Naive thymus-derived CD4-positive, alpha-beta T cell (primary cell): ENCODE measurements at regions not wholly inside any gene's neighbourhood (a gene's known extent, or its start where the extent isn't known, plus 50 kb on each side); places are given as distances from the start of the nearest gene placed in this dataset.
A peak's percentile ranks its signal among the peaks of the same experiment; 100 is the strongest.

Experiments used
- ATAC-seq: fragments of 150-1000 bp; cut with Tn5 transposase; 2 replicates; pipeline ENCODE4 v1.10.0; 2021; ENCODE audit warnings: mild to moderate bottlenecking, moderate library complexity
- CTCF ChIA-PET: fragments of 350-600 bp; sonication (Branson Sonifier 250); formaldehyde crosslinking; loops from one replicate; lab custom pipeline; 2021; ENCODE audit warnings: antibody characterized with exemption; lab: Charles Lee
- POLR2A ChIA-PET: fragments of 350-600 bp; sonication (Branson Sonifier 250); formaldehyde crosslinking; loops from one replicate; lab custom pipeline; 2021; ENCODE audit warnings: antibody characterized with exemption, inconsistent platforms; lab: Charles Lee
- DNase-seq, 9 donors: peaks; one replicate each; pipeline versions ENCODE4 v3.0.0 to v3.0.0-alpha.2; 2020 to 2022; ENCODE audit warnings: mixed read lengths in 1 of 9
- H3K27ac ChIP-seq: one replicate; pipeline ENCODE4 v1.7.0; 2013; ENCODE audit warnings: mild to moderate bottlenecking, low read depth, low read length, moderate library complexity
- H3K27me3 ChIP-seq, 2 donors: one replicate each; pipeline ENCODE4 v1.7.0; 2013; ENCODE audit warnings: low read length in 2 of 2, mild to moderate bottlenecking in 2 of 2, moderate library complexity in 2 of 2; ENCODE audit not compliant: control insufficient read depth in 2 of 2, insufficient read depth in 2 of 2
- H3K36me3 ChIP-seq, 3 experiments: 1 replicate in 2 of 3; 2 replicates in 1 of 3; pipeline ENCODE4 v1.7.0; 2013; ENCODE audit warnings: low read length in 3 of 3, mild to moderate bottlenecking in 3 of 3, moderate library complexity in 1 of 3; ENCODE audit not compliant: insufficient read depth in 3 of 3, control insufficient read depth in 2 of 3
- H3K4me1 ChIP-seq, 2 donors: one replicate each; pipeline ENCODE4 v1.7.0; 2013; ENCODE audit warnings: low read length in 2 of 2, mild to moderate bottlenecking in 2 of 2, moderate library complexity in 1 of 2; ENCODE audit not compliant: control insufficient read depth in 2 of 2, insufficient read depth in 2 of 2
- H3K4me3 ChIP-seq: 2 replicates; pipeline ENCODE4 v1.7.0; 2013; ENCODE audit warnings: mild to moderate bottlenecking, low read length
- H3K9me3 ChIP-seq, 3 experiments: 1 replicate in 2 of 3; 2 replicates in 1 of 3; pipeline ENCODE4 v1.7.0; 2013; ENCODE audit warnings: low read length in 3 of 3; ENCODE audit not compliant: control insufficient read depth in 2 of 3
- H3K27ac Mint-ChIP-seq, 9 donors: one replicate each; pipeline ENCODE4 v1.8.0; 2020 to 2022; ENCODE audit warnings: mixed read lengths in 9 of 9, mild to moderate bottlenecking in 8 of 9, moderate library complexity in 5 of 9, inconsistent platforms in 2 of 9
- H3K27me3 Mint-ChIP-seq, 5 donors: one replicate each; pipeline ENCODE4 v1.8.0; 2021 to 2022; ENCODE audit warnings: mixed read lengths in 5 of 5, mild to moderate bottlenecking in 1 of 5
- H3K36me3 Mint-ChIP-seq, 5 donors: one replicate each; pipeline ENCODE4 v1.8.0; 2020 to 2022; ENCODE audit warnings: mixed read lengths in 5 of 5, mild to moderate bottlenecking in 3 of 5, inconsistent platforms in 1 of 5
- H3K4me1 Mint-ChIP-seq, 7 donors: one replicate each; pipeline ENCODE4 v1.8.0; 2020 to 2022; ENCODE audit warnings: mixed read lengths in 7 of 7, mild to moderate bottlenecking in 3 of 7, inconsistent platforms in 1 of 7
- H3K4me3 Mint-ChIP-seq, 10 donors: one replicate each; pipeline ENCODE4 v1.8.0; 2020 to 2022; ENCODE audit warnings: mild to moderate bottlenecking in 10 of 10, mixed read lengths in 10 of 10, moderate library complexity in 6 of 10, inconsistent platforms in 2 of 10
- H3K9me3 Mint-ChIP-seq, 11 donors: one replicate each; pipeline ENCODE4 v1.8.0; 2020 to 2022; ENCODE audit warnings: mixed read lengths in 11 of 11, mild to moderate bottlenecking in 4 of 11, inconsistent platforms in 1 of 11, moderate library complexity in 1 of 11
- intact Hi-C, 2 donors: fragments of 100-400 bp; cut with micrococcal nuclease; formaldehyde crosslinking; loops; one replicate each; pipeline ENCODE4 v1.15.1; 2023

- peaks cover 0 to 19% (median 0%) of the 10 kb centered on the region in 5 donors for H3K27me3 Mint-ChIP-seq
- H3K36me3 Mint-ChIP-seq = peaks cover 0 to 32% (median 0%) of the 10 kb centered on the region in 5 donors
- peaks cover 0 to 10% (median 0%) of the 10 kb centered on the region in 11 donors for H3K9me3 Mint-ChIP-seq
- H3K4me3 Mint-ChIP-seq = peak overlapping the region in 1 of 10 donors; percentile 74
- Histone ChIP-seq H3K27me3 (no peaks in the 10 kb centered on the region), H3K9me3 (no peaks in the 10 kb centered on the region), H3K4me1 (peaks cover 0 to 20% of the 10 kb centered on the region in 2 donors), H3K36me3 (no peaks in the 10 kb centered on the region), H3K27ac (no peak overlapping the region), H3K4me3 (no peak overlapping the region)
- intact Hi-C loops = loop anchor here in 1 of 2 donors (1.0 to 5.0 kb wide), 5 partner anchors 17 to 1544 kb away; no protein-coding TSS in a partner anchor
- H3K27ac Mint-ChIP-seq = peak overlapping the region in 3 of 9 donors; percentile 15 to 96 (median 69)
- DNase-seq (peak in 7 of 9 donors; percentile 7 to 72 (median 24)), ATAC-seq (peak; percentile 86)
- CTCF ChIA-PET = no interaction called here
- POLR2A ChIA-PET = no interaction called here
- peaks cover 4 to 75% (median 9%) of the 10 kb centered on the region in 7 donors for H3K4me1 Mint-ChIP-seq
These were observed 468.7 kb upstream of the C16orf82 start for GRCh38 chr16:26598061-26598460.

GRCh38 chr16:26598998-26599784, 467.5 kb upstream of the C16orf82 start:
- Mint-ChIP-seq H3K27ac (peak overlapping the region in 1 of 9 donors; percentile 96), H3K4me1 (peaks cover 4 to 72% (median 9%) of the 10 kb centered on the region in 7 donors), H3K27me3 (peaks cover 0 to 19% (median 0%) of the 10 kb centered on the region in 5 donors), H3K36me3 (peaks cover 0 to 36% (median 0%) of the 10 kb centered on the region in 5 donors), H3K4me3 (peak overlapping the region in 1 of 10 donors; percentile 74), H3K9me3 (peaks cover 0 to 12% (median 0%) of the 10 kb centered on the region in 11 donors)
- intact Hi-C loops = loop anchor here in 1 of 2 donors (1.0 to 5.0 kb wide), 5 partner anchors 16 to 1543 kb away; no protein-coding TSS in a partner anchor
- Histone ChIP-seq H3K9me3 (no peaks in the 10 kb centered on the region), H3K4me3 (no peak overlapping the region), H3K4me1 (peaks cover 0 to 20% of the 10 kb centered on the region in 2 donors), H3K27me3 (no peaks in the 10 kb centered on the region), H3K27ac (no peak overlapping the region), H3K36me3 (no peaks in the 10 kb centered on the region)
- DNase-seq = no peak
- CTCF ChIA-PET = interaction anchor here (0.5 kb wide), 1 partner anchor 10 kb away, joined by 3 read pairs; no protein-coding TSS in a partner anchor
- POLR2A ChIA-PET = no interaction called here
- ATAC-seq = no peak

DNA sequence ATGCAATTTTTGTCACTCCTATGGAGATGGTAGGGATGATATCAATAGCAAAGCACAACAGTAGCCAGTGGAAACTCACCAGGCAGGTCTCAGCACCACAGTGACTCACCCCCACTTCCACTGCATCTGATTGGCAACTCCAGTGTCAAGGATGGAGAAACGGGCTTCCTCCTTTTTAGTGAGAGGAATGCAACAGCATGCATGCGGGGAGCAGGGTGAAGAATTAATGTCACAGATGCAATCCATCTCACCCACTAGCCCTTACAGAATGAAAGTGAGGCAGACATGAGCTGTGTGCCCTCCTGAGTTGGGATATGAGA, 467.0 kb upstream of the C16orf82 start:
- no peak for DNase-seq
- Mint-ChIP-seq H3K27ac (peak overlapping the region in 1 of 9 donors; percentile 96), H3K4me1 (peaks cover 4 to 72% (median 9%) of the 10 kb centered on the region in 7 donors), H3K36me3 (peaks cover 0 to 39% (median 0%) of the 10 kb centered on the region in 5 donors), H3K27me3 (peaks cover 0 to 19% (median 0%) of the 10 kb centered on the region in 5 donors), H3K4me3 (peak overlapping the region in 1 of 10 donors; percentile 74), H3K9me3 (peaks cover 0 to 14% (median 0%) of the 10 kb centered on the region in 11 donors)
- Histone ChIP-seq H3K36me3 (no peaks in the 10 kb centered on the region), H3K27me3 (no peaks in the 10 kb centered on the region), H3K4me1 (peaks cover 0 to 20% of the 10 kb centered on the region in 2 donors), H3K27ac (no peak overlapping the region), H3K9me3 (no peaks in the 10 kb centered on the region), H3K4me3 (no peak overlapping the region)
- no peak for ATAC-seq
- ChIA-PET POLR2A (no interaction called here), CTCF (interaction anchor here (0.5 kb wide), 1 partner anchor 10 kb away, joined by 3 read pairs; no protein-coding TSS in a partner anchor)
- intact Hi-C loops = loop anchor here in 1 of 2 donors (2.0 to 5.0 kb wide), 2 partner anchors 15 to 1543 kb away; no protein-coding TSS in a partner anchor

- H3K9me3 Mint-ChIP-seq = peaks cover 0 to 13% (median 0%) of the 10 kb centered on the region in 11 donors
- intact Hi-C loops = no loop called here
- H3K36me3 ChIP-seq = no peaks in the 10 kb centered on the region
- no peaks in the 10 kb centered on the region for H3K9me3 ChIP-seq
- peaks cover 0 to 20% of the 10 kb centered on the region in 2 donors for H3K4me1 ChIP-seq
- H3K4me3 ChIP-seq = no peak overlapping the region
- H3K27ac Mint-ChIP-seq = peak overlapping the region in 2 of 9 donors; percentile 33 to 96
- H3K36me3 Mint-ChIP-seq = peaks cover 0 to 38% (median 0%) of the 10 kb centered on the region in 5 donors
- H3K27ac ChIP-seq = no peak overlapping the region
- H3K27me3 Mint-ChIP-seq = peaks cover 0 to 32% (median 0%) of the 10 kb centered on the region in 5 donors
- H3K4me3 Mint-ChIP-seq = peak overlapping the region in 1 of 10 donors; percentile 59
- ATAC-seq (no peak), DNase-seq (no peak)
- ChIA-PET POLR2A (no interaction called here), CTCF (no interaction called here)
- peaks cover 4 to 82% (median 9%) of the 10 kb centered on the region in 7 donors for H3K4me1 Mint-ChIP-seq
- H3K27me3 ChIP-seq = no peaks in the 10 kb centered on the region
These were observed 465.4 kb upstream of the C16orf82 start for GRCh38 chr16:26601335-26601734.

GRCh38 chr16:26605626-26606271, 461.0 kb upstream of the C16orf82 start:
- ChIA-PET POLR2A (no interaction called here), CTCF (no interaction called here)
- H3K4me3 ChIP-seq = no peak overlapping the region
- H3K9me3 ChIP-seq = no peaks in the 10 kb centered on the region
- peaks cover 0 to 5% of the 10 kb centered on the region in 2 donors for H3K4me1 ChIP-seq
- H3K4me3 Mint-ChIP-seq = peak overlapping the region in 3 of 10 donors; percentile 6 to 64 (median 8)
- peaks cover 0 to 21% (median 8%) of the 10 kb centered on the region in 5 donors for H3K27me3 Mint-ChIP-seq
- peak overlapping the region in 3 of 9 donors; percentile 13 to 89 (median 30) for H3K27ac Mint-ChIP-seq
- H3K36me3 ChIP-seq = no peaks in the 10 kb centered on the region
- DNase-seq (peak in 1 of 9 donors; percentile 15), ATAC-seq (no peak)
- H3K4me1 Mint-ChIP-seq = peaks cover 0 to 74% (median 0%) of the 10 kb centered on the region in 7 donors
- H3K27me3 ChIP-seq = no peaks in the 10 kb centered on the region
- H3K9me3 Mint-ChIP-seq = peaks cover 0 to 19% (median 0%) of the 10 kb centered on the region in 11 donors
- H3K27ac ChIP-seq = no peak overlapping the region
- peaks cover 0 to 42% (median 0%) of the 10 kb centered on the region in 5 donors for H3K36me3 Mint-ChIP-seq
- intact Hi-C loops = no loop called here

DNA sequence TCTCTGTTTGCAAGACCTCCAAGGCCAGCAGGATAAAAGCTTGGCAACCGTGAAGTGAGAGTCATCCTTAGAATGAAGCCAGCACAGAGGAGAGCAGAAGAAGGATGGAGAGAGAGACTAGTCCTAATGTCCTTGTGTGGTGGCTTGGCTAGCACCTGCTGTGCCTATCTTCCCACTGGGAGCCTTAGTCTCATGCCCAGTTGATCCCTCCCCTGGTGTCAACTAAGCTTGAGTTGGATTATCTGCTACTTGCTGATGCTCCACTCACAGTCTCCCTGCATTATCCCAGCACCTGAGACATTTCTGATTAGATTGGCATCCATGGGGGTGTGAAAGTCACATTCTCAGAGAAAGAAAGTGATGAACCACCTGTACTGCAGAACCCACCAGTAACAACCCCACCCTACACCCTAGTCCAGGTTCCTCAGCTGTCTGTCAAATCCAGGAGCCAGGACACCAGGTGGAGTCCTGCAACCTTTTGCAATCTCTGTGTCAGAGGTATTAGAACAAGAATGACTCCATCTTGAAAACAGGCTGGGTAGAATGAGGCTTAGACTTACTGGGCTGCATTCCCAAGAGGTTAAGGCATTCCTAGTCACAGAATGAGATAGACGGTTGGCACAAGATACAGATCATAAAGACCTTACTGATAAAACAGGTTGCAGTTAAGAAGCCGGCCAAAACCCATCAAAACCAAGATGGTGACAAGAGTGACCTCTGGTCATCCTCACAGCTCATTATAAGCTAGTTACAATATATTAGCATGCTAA, 460.2 kb upstream of the C16orf82 start:
- H3K27me3 Mint-ChIP-seq = peaks cover 2 to 25% (median 8%) of the 10 kb centered on the region in 5 donors
- H3K4me1 ChIP-seq = no peaks in the 10 kb centered on the region
- H3K9me3 ChIP-seq = no peaks in the 10 kb centered on the region
- ChIA-PET POLR2A (no interaction called here), CTCF (no interaction called here)
- no peaks in the 10 kb centered on the region for H3K27me3 ChIP-seq
- peak overlapping the region in 4 of 9 donors; percentile 13 to 89 (median 52) for H3K27ac Mint-ChIP-seq
- H3K36me3 Mint-ChIP-seq = peaks cover 0 to 45% (median 0%) of the 10 kb centered on the region in 5 donors
- ATAC-seq = no peak
- peaks cover 0 to 20% (median 0%) of the 10 kb centered on the region in 11 donors for H3K9me3 Mint-ChIP-seq
- DNase-seq = no peak
- H3K4me3 Mint-ChIP-seq = peak overlapping the region in 1 of 10 donors; percentile 64
- no peaks in the 10 kb centered on the region for H3K36me3 ChIP-seq
- intact Hi-C loops = no loop called here
- no peak overlapping the region for H3K4me3 ChIP-seq
- no peak overlapping the region for H3K27ac ChIP-seq
- H3K4me1 Mint-ChIP-seq = peaks cover 0 to 69% (median 0%) of the 10 kb centered on the region in 7 donors
